Heart right ventricle (tissue), 16 donors: ENCODE measurements at regions not wholly inside any gene's neighbourhood (a gene's known extent, or its start where the extent isn't known, plus 50 kb on each side); places are given as distances from the start of the nearest gene placed in this dataset.

ENCODE experiments used
- ATAC-seq, 8 donors: fragments of 200-7000 bp; cut with Tn5 transposase; one replicate each; pipeline ENCODE4 v1.9.1; 2020; ENCODE audit warnings: mild to moderate bottlenecking in 8 of 8, moderate library complexity in 8 of 8, moderate number of reproducible peaks in 1 of 8
- DNase-seq, 2 donors: peaks; one replicate each; pipeline ENCODE4 v3.0.0-alpha.2; 2020
- H3K27ac ChIP-seq, 10 donors: fragments of 200-600 bp; sonication (generic) in 2 of 10; one replicate each; pipeline versions ENCODE4 v1.5.0 to v1.8.0; 2020 to 2022; ENCODE audit warnings: mild to moderate bottlenecking in 3 of 10
- H3K27me3 ChIP-seq, 7 donors: fragments of 200-600 bp; one replicate each; pipeline ENCODE4 v1.8.0; 2021 to 2022; ENCODE audit warnings: mild to moderate bottlenecking in 2 of 7
- H3K36me3 ChIP-seq, 9 donors: fragments of 200-600 bp; sonication (generic) in 1 of 9; one replicate each; pipeline versions ENCODE4 v1.5.0 to v1.8.0; 2020 to 2022; ENCODE audit warnings: mild to moderate bottlenecking in 2 of 9
- H3K4me1 ChIP-seq, 9 donors: fragments of 200-600 bp; sonication (generic) in 1 of 9; one replicate each; pipeline versions ENCODE4 v1.5.0 to v1.8.0; 2020 to 2022; ENCODE audit warnings: mild to moderate bottlenecking in 4 of 9
- H3K4me3 ChIP-seq, 10 donors: fragments of 200-600 bp; sonication (generic) in 2 of 10; one replicate each; pipeline versions ENCODE4 v1.5.0 to v1.8.0; 2020 to 2022; ENCODE audit warnings: mild to moderate bottlenecking in 7 of 10, moderate library complexity in 2 of 10
- H3K9me3 ChIP-seq, 11 donors: fragments of 200-600 bp in 10 of 11; sonication (generic) in 2 of 11; one replicate each; pipeline versions ENCODE4 v1.5.0 to v1.8.0; 2013 to 2022; ENCODE audit warnings: mild to moderate bottlenecking in 2 of 11, control low read depth in 1 of 11, moderate library complexity in 1 of 11
- WGBS, 2 donors: extraction: QIAGEN DNeasy Blood & Tissue Kit; methylation state at CpG; one replicate each; pipeline ENCODE4 v1.1.7; 2013; ENCODE audit warnings: inconsistent platforms in 1 of 2; 5-methylcytosine and 5-hydroxymethylcytosine counted together
- intact Hi-C, 10 donors: fragments of 100-400 bp; cut with DNase I; formaldehyde crosslinking; loops; one replicate each; pipeline versions ENCODE4 v1.11.1 to v1.14.2; 2022
- TF ChIP-seq, protein P1 (sequence below), 9 donors: fragments of 200-600 bp; sonication (generic) in 2 of 9; IDR thresholded peaks; one replicate each; pipeline versions ENCODE4 v1.5.0 to v1.8.0; 2021 to 2022; ENCODE audit warnings: antibody characterized with exemption in 9 of 9, mild to moderate bottlenecking in 5 of 9, moderate library complexity in 1 of 9
- donor health status: Arrhythmogenic right ventricular cardiomyopathy.
- donor health status: ischemic (EF 13 %, LVEDD 7.1; RV severe dilation, severe dysfunction).
- donor health status: healthy with polysubstance abuse.
- donor health status: DM: no; HTN: yes; CAD: no.
- donor health status: DM: no; HTN: no; CAD: no.
- donor health status: ischemic (EF 25% LVEDD 6.9; RV normal size, moderate dysfunction).
- donor health status: ischemic (EF 25% LVEDD 5.7; RV mildly dilated, moderate dysfunction).
- donor health status: healthy.
- donor health status: DM: yes; HTN: yes; CAD: no.
- donor health status: Ischemic cardiomyopathy.
- donor health status: ischemic (EF 35%, LVEDD 5.7; RV mildly dilated, moderate dysfunction).
- donor health status: nonischemic (EF 11% LVEDD 7.7; RV severe dilation, severe dysfunction).
- donor health status: DM: yes; HTN: yes; CAD: no.
- donor health status: PGD.
- donor health status: ischemic (EF 29% LVEDD 5.4; RV normal size, mild dysfunction).
- donor health status: nonischemic (EF 23%, LVEDD 6.1; RV moderate dilation, normal function).

DNA sequence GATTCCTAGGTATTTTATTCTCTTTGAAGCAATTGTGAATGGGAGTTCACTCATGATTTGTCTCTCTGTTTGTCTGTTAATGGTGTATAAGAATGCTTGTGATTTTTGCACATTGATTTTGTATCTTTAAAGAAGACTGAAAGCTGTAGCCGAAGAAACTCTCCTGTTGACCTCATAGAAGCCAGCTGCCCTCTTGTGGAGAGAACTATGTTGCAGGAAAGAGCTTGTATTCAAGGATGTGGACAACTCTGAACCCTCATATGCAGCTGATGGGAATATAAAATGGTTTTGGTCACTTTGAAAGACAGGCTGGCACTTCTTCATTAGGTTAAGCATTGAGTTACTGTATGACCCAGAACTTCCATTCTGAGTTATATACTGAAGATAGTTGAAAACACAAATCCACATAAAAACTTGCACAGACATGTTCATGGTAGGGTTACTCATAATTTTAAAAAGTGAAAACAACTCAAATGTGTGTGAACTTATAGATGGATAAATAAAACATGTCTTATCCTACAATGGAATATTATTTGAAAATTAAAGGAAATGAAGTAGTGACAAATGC lies 65.8 kb upstream of the SLITRK6 start:
- H3K4me1 ChIP-seq, result no peaks in the 10 kb centered on the region
- no peak for ATAC-seq
- intact Hi-C loops, result no loop called here
- peaks cover 0 to 10% (median 0%) of the 10 kb centered on the region in 11 donors for H3K9me3 ChIP-seq
- TF ChIP-seq, protein P1, sequence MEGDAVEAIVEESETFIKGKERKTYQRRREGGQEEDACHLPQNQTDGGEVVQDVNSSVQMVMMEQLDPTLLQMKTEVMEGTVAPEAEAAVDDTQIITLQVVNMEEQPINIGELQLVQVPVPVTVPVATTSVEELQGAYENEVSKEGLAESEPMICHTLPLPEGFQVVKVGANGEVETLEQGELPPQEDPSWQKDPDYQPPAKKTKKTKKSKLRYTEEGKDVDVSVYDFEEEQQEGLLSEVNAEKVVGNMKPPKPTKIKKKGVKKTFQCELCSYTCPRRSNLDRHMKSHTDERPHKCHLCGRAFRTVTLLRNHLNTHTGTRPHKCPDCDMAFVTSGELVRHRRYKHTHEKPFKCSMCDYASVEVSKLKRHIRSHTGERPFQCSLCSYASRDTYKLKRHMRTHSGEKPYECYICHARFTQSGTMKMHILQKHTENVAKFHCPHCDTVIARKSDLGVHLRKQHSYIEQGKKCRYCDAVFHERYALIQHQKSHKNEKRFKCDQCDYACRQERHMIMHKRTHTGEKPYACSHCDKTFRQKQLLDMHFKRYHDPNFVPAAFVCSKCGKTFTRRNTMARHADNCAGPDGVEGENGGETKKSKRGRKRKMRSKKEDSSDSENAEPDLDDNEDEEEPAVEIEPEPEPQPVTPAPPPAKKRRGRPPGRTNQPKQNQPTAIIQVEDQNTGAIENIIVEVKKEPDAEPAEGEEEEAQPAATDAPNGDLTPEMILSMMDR (IDR thresholded peaks at IDR 0.05), result peak in 1 of 9 donors; percentile 7
- H3K27ac ChIP-seq, result no peak overlapping the region
- H3K36me3 ChIP-seq, result no peaks in the 10 kb centered on the region
- no peaks in the 10 kb centered on the region for H3K27me3 ChIP-seq
- WGBS, 2 donors, result 61 to 64% methylated on average over 1 of the region's 1 CpG
- DNase-seq, result no peak
- no peak overlapping the region for H3K4me3 ChIP-seq

GRCh38 chr13:85853901-85854663 lies 54.9 kb upstream of the SLITRK6 start:
- Histone ChIP-seq H3K36me3 (no peaks in the 10 kb centered on the region), H3K4me3 (no peak overlapping the region), H3K4me1 (no peaks in the 10 kb centered on the region), H3K27ac (no peak overlapping the region), H3K9me3 (peaks cover 0 to 52% (median 6%) of the 10 kb centered on the region in 11 donors), H3K27me3 (no peaks in the 10 kb centered on the region)
- intact Hi-C loops, result no loop called here
- ATAC-seq, result no peak
- DNase-seq, result no peak
- WGBS, 2 donors, result 85 to 87% methylated on average over 11 of the region's 11 CpGs
- TF ChIP-seq, protein P1 (IDR thresholded peaks at IDR 0.05), result no peak

- WGBS, 2 donors, result 66 to 68% methylated on average over 8 of the region's 8 CpGs
These were observed 54.1 kb upstream of the SLITRK6 start for GRCh38 chr13:85853161-85853894.

More at GRCh38 chr13:85853161-85853894, 54.1 kb upstream of the SLITRK6 start:
- Histone ChIP-seq H3K36me3 (no peaks in the 10 kb centered on the region), H3K4me3 (no peak overlapping the region), H3K9me3 (peaks cover 0 to 52% (median 6%) of the 10 kb centered on the region in 11 donors), H3K27me3 (no peaks in the 10 kb centered on the region), H3K27ac (no peak overlapping the region), H3K4me1 (no peaks in the 10 kb centered on the region)
- ATAC-seq (peak in 2 of 8 donors; percentile 10 to 30), DNase-seq (no peak)
- TF ChIP-seq, protein P1 (IDR thresholded peaks at IDR 0.05), result no peak
- intact Hi-C loops, result no loop called here
